DOHH2 (cell line): ENCODE measurements at regions not wholly inside any gene's neighbourhood (a gene's known extent, or its start where the extent isn't known, plus 50 kb on each side); places are given as distances from the start of the nearest gene placed in this dataset.

Experiments used
- CTCF ChIP-seq: fragments of 200-600 bp; sonication (generic); IDR thresholded peaks from one replicate; pipeline ENCODE4 v1.5.1; 2014; ENCODE audit warnings: antibody characterized with exemption, mild to moderate bottlenecking, low read depth, low read length; ENCODE audit not compliant: poor library complexity, severe bottlenecking
- EZH2phosphoT487 ChIP-seq: fragments of 200-600 bp; sonication (generic); IDR thresholded peaks from 2 replicates; pipeline ENCODE4 v1.6.1; 2017; ENCODE audit warnings: borderline replicate concordance, mild to moderate bottlenecking, antibody characterized with exemption, low read length, moderate library complexity, mixed read lengths

GRCh38 chr17:12369065-12369464, 296.6 kb upstream of the MYOCD start:
- no peak for TF ChIP-seq CTCF
- no peak for TF ChIP-seq EZH2phosphoT487
